CD4-positive, CD25-positive, alpha-beta regulatory T cell (primary cell): ENCODE measurements at regions not wholly inside any gene's neighbourhood (a gene's known extent, or its start where the extent isn't known, plus 50 kb on each side); places are given as distances from the start of the nearest gene placed in this dataset.

ENCODE experiments used
- ATAC-seq, 2 donors: fragments of 150-1000 bp; cut with Tn5 transposase; one replicate each; pipeline ENCODE4 v1.10.0; 2021; ENCODE audit warnings: low read depth in 2 of 2, moderate number of reproducible peaks in 2 of 2, moderate library complexity in 1 of 2
- DNase-seq, 3 donors: peaks; one replicate each; pipeline versions ENCODE4 v3.0.0 to v3.0.0-alpha.2; 2012 to 2022; ENCODE audit warnings: mixed read lengths in 1 of 3
- H3K27ac ChIP-seq: one replicate; pipeline ENCODE4 v1.7.0; 2013; ENCODE audit warnings: mild to moderate bottlenecking, low read length; ENCODE audit not compliant: insufficient read depth, poor library complexity, severe bottlenecking
- H3K27me3 ChIP-seq: one replicate; pipeline ENCODE4 v1.7.0; 2013; ENCODE audit warnings: low read length; ENCODE audit not compliant: control insufficient read depth, insufficient read depth
- H3K36me3 ChIP-seq: one replicate; pipeline ENCODE4 v1.7.0; 2013; ENCODE audit warnings: mild to moderate bottlenecking, low read length, moderate library complexity; ENCODE audit not compliant: control insufficient read depth, insufficient read depth
- H3K4me1 ChIP-seq: 2 replicates; pipeline ENCODE4 v1.7.0; 2013; ENCODE audit warnings: mild to moderate bottlenecking, low read length; ENCODE audit not compliant: insufficient read depth, control insufficient read depth, poor library complexity, severe bottlenecking
- H3K4me3 ChIP-seq: one replicate; pipeline ENCODE4 v1.7.0; 2013; ENCODE audit warnings: low read depth, mild to moderate bottlenecking, low read length, moderate library complexity
- H3K9me3 ChIP-seq, 2 experiments: 1 replicate in 1 of 2; 2 replicates in 1 of 2; pipeline ENCODE4 v1.7.0; 2013; ENCODE audit warnings: low read length in 2 of 2, mild to moderate bottlenecking in 1 of 2, moderate library complexity in 1 of 2; ENCODE audit not compliant: control insufficient read depth in 2 of 2
- H3K27ac Mint-ChIP-seq, 3 donors: one replicate each; pipeline ENCODE4 v1.8.0; 2020 to 2022; ENCODE audit warnings: mild to moderate bottlenecking in 3 of 3, mixed read lengths in 3 of 3, moderate library complexity in 2 of 3
- H3K27me3 Mint-ChIP-seq: one replicate; pipeline ENCODE4 v1.8.0; 2022; ENCODE audit warnings: mild to moderate bottlenecking, mixed read lengths
- H3K36me3 Mint-ChIP-seq: one replicate; pipeline ENCODE4 v1.8.0; 2020; ENCODE audit warnings: mixed read lengths
- H3K4me1 Mint-ChIP-seq, 4 donors: one replicate each; pipeline ENCODE4 v1.8.0; 2020 to 2022; ENCODE audit warnings: mixed read lengths in 4 of 4, mild to moderate bottlenecking in 1 of 4
- H3K4me3 Mint-ChIP-seq, 4 donors: one replicate each; pipeline ENCODE4 v1.8.0; 2020 to 2022; ENCODE audit warnings: mild to moderate bottlenecking in 4 of 4, mixed read lengths in 4 of 4, moderate library complexity in 3 of 4
- H3K9me3 Mint-ChIP-seq, 7 donors: one replicate each; pipeline ENCODE4 v1.8.0; 2020 to 2022; ENCODE audit warnings: mixed read lengths in 7 of 7, mild to moderate bottlenecking in 3 of 7, moderate library complexity in 2 of 7

DNA sequence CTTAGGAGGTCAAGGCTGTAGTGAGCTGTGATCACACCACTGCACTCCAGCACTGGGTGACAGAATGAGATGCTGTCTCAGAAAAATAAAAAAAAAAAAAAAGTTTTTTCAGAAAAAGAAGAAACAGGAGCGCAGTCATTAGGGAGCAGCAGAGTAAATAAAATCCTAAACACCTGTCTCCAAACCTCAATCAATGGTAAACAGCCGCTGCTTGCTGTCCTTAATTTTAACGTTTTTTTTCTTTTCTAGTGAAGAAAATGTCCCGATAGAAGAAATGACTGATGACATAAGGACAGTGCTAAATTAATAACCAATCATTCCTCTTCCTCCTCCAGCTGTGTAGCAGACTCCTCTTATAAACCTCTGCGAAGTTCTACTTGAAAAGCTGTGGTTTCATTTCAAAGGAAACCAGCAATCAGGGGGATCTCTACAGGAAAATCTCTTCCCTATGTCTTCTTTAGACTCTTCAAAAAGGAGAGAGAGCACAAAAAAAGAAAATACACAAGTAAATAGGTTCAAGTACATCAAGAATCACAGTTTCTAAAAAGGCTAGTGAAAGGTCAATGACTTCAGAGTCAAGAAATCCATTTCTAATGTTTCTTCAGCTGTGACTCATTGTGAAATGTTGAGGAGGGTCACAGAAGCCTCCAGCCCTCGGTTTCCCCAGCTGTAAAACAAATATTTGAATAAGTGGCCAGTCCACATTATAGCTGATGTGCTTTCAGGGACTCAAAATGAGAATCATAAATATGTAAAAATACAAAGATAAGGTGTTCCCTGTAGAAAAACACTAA is 127.6 kb downstream of the TMCO5A start:
- no peak for DNase-seq
- H3K4me1 ChIP-seq, result no peaks in the 10 kb centered on the region
- no peak for ATAC-seq
- Mint-ChIP-seq H3K4me1 (peaks cover 0 to 8% (median 3%) of the 10 kb centered on the region in 4 donors), H3K27me3 (peaks cover 6% of the 10 kb centered on the region), H3K9me3 (peaks cover 0 to 1% (median 0%) of the 10 kb centered on the region in 7 donors), H3K4me3 (no peak overlapping the region), H3K27ac (no peak overlapping the region), H3K36me3 (no peaks in the 10 kb centered on the region)
- no peak overlapping the region for H3K4me3 ChIP-seq
- H3K27ac ChIP-seq, result no peak overlapping the region
- no peaks in the 10 kb centered on the region for H3K27me3 ChIP-seq
- no peaks in the 10 kb centered on the region for H3K36me3 ChIP-seq
- no peaks in the 10 kb centered on the region for H3K9me3 ChIP-seq

DNA sequence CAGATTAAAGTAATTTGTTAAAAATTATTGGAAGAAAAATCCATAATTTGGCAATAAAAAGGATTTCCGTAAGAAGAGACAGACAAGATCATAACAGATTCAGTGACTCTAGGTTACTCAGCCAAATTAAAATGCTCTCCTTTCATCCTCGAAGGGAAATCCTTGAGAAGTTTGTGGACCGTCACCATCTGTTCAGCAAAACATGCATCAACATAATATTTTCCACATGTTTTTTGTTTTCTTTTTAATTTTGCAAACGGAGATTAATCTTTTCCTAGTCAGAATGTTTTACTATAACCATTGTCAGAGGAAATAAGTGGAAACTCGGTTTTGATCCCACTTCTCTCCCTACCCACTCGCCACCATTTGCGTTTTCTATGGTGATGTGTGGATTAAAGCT is 128.3 kb downstream of the TMCO5A start:
- H3K4me1 ChIP-seq, result no peaks in the 10 kb centered on the region
- H3K36me3 ChIP-seq, result no peaks in the 10 kb centered on the region
- Mint-ChIP-seq H3K27ac (no peak overlapping the region), H3K9me3 (peaks cover 0 to 1% (median 0%) of the 10 kb centered on the region in 7 donors), H3K4me3 (no peak overlapping the region), H3K36me3 (no peaks in the 10 kb centered on the region), H3K4me1 (peaks cover 0 to 5% (median 3%) of the 10 kb centered on the region in 4 donors), H3K27me3 (peaks cover 6% of the 10 kb centered on the region)
- DNase-seq (no peak), ATAC-seq (no peak)
- H3K9me3 ChIP-seq, result no peaks in the 10 kb centered on the region
- H3K27me3 ChIP-seq, result no peaks in the 10 kb centered on the region
- H3K27ac ChIP-seq, result no peak overlapping the region
- H3K4me3 ChIP-seq, result no peak overlapping the region

DNA sequence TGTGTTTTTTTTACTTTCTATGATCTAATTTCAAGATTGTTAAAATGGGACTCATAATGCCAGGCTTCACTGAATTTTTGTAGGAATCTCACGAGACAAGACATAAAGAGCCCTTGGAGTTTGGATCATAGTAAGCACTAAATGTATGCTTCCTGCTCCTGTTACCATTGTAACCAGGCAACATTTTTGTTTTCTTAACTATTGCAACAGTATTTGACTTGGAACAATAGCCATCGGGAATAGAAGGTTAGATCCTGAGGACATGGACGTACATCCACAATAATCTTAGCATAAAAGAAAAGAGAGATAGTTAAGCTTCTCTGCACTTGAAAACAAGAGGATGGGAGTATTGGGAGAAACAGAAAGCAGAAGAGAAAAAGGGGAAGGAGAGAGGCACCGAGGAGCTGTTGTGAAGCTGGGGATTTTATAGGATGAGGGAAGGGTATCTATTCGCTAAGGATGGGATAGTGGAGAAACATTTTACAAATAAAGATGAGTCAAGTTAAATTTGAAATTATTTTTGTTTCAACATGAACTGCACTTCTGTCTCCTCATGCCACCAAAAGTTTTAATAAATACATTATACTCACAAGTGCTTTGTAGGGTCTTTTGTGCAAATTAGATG is 131.4 kb downstream of the TMCO5A start:
- ATAC-seq (no peak), DNase-seq (no peak)
- peaks cover 6% of the 10 kb centered on the region for H3K27me3 Mint-ChIP-seq

GRCh38 chr15:38066612-38067011 is 132.2 kb downstream of the TMCO5A start:
- Mint-ChIP-seq H3K36me3 (no peaks in the 10 kb centered on the region), H3K27me3 (peaks cover 6% of the 10 kb centered on the region), H3K4me1 (peaks cover 9 to 31% (median 21%) of the 10 kb centered on the region in 4 donors), H3K9me3 (peaks cover 0 to 1% (median 0%) of the 10 kb centered on the region in 7 donors), H3K27ac (no peak overlapping the region), H3K4me3 (no peak overlapping the region)
- Histone ChIP-seq H3K4me1 (peaks cover 13% of the 10 kb centered on the region), H3K27ac (no peak overlapping the region), H3K9me3 (no peaks in the 10 kb centered on the region), H3K36me3 (no peaks in the 10 kb centered on the region), H3K4me3 (no peak overlapping the region), H3K27me3 (no peaks in the 10 kb centered on the region)
- no peak for ATAC-seq
- no peak for DNase-seq

More for the DNA sequence above, 131.4 kb downstream of the TMCO5A start:
- H3K9me3 ChIP-seq, result no peaks in the 10 kb centered on the region
- no peak overlapping the region for H3K4me3 ChIP-seq
- Mint-ChIP-seq H3K27ac (no peak overlapping the region), H3K4me1 (peaks cover 9 to 24% (median 18%) of the 10 kb centered on the region in 4 donors), H3K4me3 (no peak overlapping the region), H3K9me3 (peaks cover 0 to 1% (median 0%) of the 10 kb centered on the region in 7 donors), H3K36me3 (no peaks in the 10 kb centered on the region)
- H3K4me1 ChIP-seq, result peaks cover 13% of the 10 kb centered on the region
- H3K36me3 ChIP-seq, result no peaks in the 10 kb centered on the region
- no peaks in the 10 kb centered on the region for H3K27me3 ChIP-seq
- H3K27ac ChIP-seq, result no peak overlapping the region

GRCh38 chr15:38068626-38069391 is 134.4 kb downstream of the TMCO5A start:
- H3K9me3 Mint-ChIP-seq, result peaks cover 0 to 1% (median 0%) of the 10 kb centered on the region in 7 donors
- H3K27ac Mint-ChIP-seq, result peak overlapping the region; percentile 16 to 83 (median 81)
- H3K27me3 ChIP-seq, result peaks cover 5% of the 10 kb centered on the region
- no peaks in the 10 kb centered on the region for H3K27me3 Mint-ChIP-seq
- peak; percentile 10 to 81 (median 26) for DNase-seq
- H3K36me3 ChIP-seq, result no peaks in the 10 kb centered on the region
- H3K4me1 ChIP-seq, result peaks cover 31% of the 10 kb centered on the region
- H3K4me3 ChIP-seq, result peak overlapping the region; percentile 23
- H3K4me1 Mint-ChIP-seq, result peaks cover 13 to 39% (median 25%) of the 10 kb centered on the region in 4 donors
- H3K27ac ChIP-seq, result peak overlapping the region; percentile 20
- H3K9me3 ChIP-seq, result no peaks in the 10 kb centered on the region
- peak; percentile 72 to 73 for ATAC-seq
- no peaks in the 10 kb centered on the region for H3K36me3 Mint-ChIP-seq
- peak overlapping the region; percentile 52 to 92 (median 68) for H3K4me3 Mint-ChIP-seq

- H3K4me3 Mint-ChIP-seq, result peak overlapping the region; percentile 52 to 92 (median 68)
- peaks cover 13 to 39% (median 25%) of the 10 kb centered on the region in 4 donors for H3K4me1 Mint-ChIP-seq
- ATAC-seq, result peak; percentile 24 to 43
- Histone ChIP-seq H3K36me3 (no peaks in the 10 kb centered on the region), H3K4me3 (peak overlapping the region; percentile 23), H3K9me3 (no peaks in the 10 kb centered on the region), H3K27ac (peak overlapping the region; percentile 20), H3K4me1 (peaks cover 31% of the 10 kb centered on the region), H3K27me3 (peaks cover 5% of the 10 kb centered on the region)
- peak in 1 of 3 donors; percentile 29 for DNase-seq
- H3K27ac Mint-ChIP-seq, result peak overlapping the region in 2 of 3 donors; percentile 81 to 83
- H3K36me3 Mint-ChIP-seq, result no peaks in the 10 kb centered on the region
- peaks cover 0 to 2% (median 0%) of the 10 kb centered on the region in 7 donors for H3K9me3 Mint-ChIP-seq
- H3K27me3 Mint-ChIP-seq, result no peaks in the 10 kb centered on the region
Measured at GRCh38 chr15:38069511-38070011, 135.1 kb downstream of the TMCO5A start.

GRCh38 chr15:38070778-38071177 is 136.3 kb downstream of the TMCO5A start:
- Histone ChIP-seq H3K36me3 (no peaks in the 10 kb centered on the region), H3K9me3 (no peaks in the 10 kb centered on the region), H3K27me3 (peaks cover 5% of the 10 kb centered on the region), H3K27ac (no peak overlapping the region), H3K4me3 (no peak overlapping the region), H3K4me1 (peaks cover 31% of the 10 kb centered on the region)
- no peaks in the 10 kb centered on the region for H3K36me3 Mint-ChIP-seq
- H3K4me3 Mint-ChIP-seq, result peak overlapping the region in 1 of 4 donors; percentile 48
- peaks cover 13 to 39% (median 25%) of the 10 kb centered on the region in 4 donors for H3K4me1 Mint-ChIP-seq
- peaks cover 0 to 2% (median 0%) of the 10 kb centered on the region in 7 donors for H3K9me3 Mint-ChIP-seq
- no peak overlapping the region for H3K27ac Mint-ChIP-seq
- H3K27me3 Mint-ChIP-seq, result no peaks in the 10 kb centered on the region
- ATAC-seq, result no peak
- no peak for DNase-seq
